Right lobe of liver (tissue), 4 donors: ENCODE measurements at regions not wholly inside any gene's neighbourhood (a gene's known extent, or its start where the extent isn't known, plus 50 kb on each side); places are given as distances from the start of the nearest gene placed in this dataset.

ENCODE experiments used
- CTCF ChIP-seq, 4 donors: fragments of 200-600 bp in 3 of 4; fragments of 450-650 bp in 1 of 4; IDR thresholded peaks; one replicate each; pipeline versions ENCODE4 v1.5.1 to v1.8.0; 2016 to 2022; ENCODE audit warnings: antibody characterized with exemption in 4 of 4, mild to moderate bottlenecking in 2 of 4
- POLR2A ChIP-seq: fragments of 450-650 bp; IDR thresholded peaks from one replicate; pipeline ENCODE4 v1.6.1; 2017; ENCODE audit warnings: antibody characterized with exemption, mild to moderate bottlenecking
- donor health status: DM: no; HTN: no; CAD: no.
- donor health status: DM: no; HTN: no; CAD: no.
- donor health status: DM: no; HTN: yes; CAD: no.

GRCh38 chrX:4978613-4979012 is 1250.1 kb downstream of the NLGN4X start:
- TF ChIP-seq POLR2A (no peak), CTCF (IDR thresholded peaks at IDR 0.05) (no peak)
